Activated CD4-positive, alpha-beta T cell treated with anti-CD3 and anti-CD28 coated beads, Interleukin-10, Interleukin-2, amounts not matched to agents 100 ng/mL and 50 ng/mL, durations not matched to agents 16 hours and 8 hours (primary cell): ENCODE measurements at regions not wholly inside any gene's neighbourhood (a gene's known extent, or its start where the extent isn't known, plus 50 kb on each side); places are given as distances from the start of the nearest gene placed in this dataset.

ENCODE experiments used
- DNase-seq: peaks from one replicate; pipeline ENCODE4 v3.0.0-alpha.2; 2020

DNA sequence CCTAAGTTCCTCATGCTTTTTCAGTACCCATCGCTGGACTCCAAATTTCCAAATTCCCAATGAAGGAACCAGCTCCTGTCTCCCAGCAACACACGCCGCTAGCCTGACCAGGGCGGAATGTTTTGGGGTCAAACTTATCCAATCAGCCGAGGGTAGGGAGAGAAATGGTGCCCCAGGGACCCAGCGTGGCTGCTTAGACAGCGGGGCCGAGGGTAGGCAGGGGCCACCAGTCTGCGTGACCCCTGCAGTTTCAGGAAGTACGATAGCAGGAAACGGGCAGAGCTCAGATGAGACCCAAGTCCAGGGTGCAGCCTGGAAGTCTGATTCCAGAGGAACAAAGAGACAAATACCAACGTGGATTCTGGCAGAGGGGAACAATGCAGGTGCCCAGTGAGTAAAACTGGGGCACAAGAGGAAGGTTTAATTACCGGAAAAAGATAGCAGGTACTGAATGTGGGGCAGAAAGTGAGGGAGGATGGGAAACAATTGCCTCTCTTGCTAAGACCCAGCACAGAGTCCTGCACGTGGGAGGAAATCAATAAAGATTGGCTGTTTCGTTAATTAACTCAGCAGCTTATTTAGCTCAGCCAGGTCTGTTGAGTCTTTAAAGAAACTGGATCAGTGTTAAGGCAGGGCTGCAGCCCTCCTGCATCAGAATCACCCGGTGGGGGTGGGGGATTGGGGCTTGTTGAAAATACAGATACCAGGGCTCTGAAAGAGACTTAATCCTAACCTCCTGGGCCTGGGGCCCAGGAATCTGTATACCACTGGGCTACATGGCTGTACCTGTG lies 50.4 kb upstream of the NFE2L3 start:
- DNase-seq: no peak

DNA sequence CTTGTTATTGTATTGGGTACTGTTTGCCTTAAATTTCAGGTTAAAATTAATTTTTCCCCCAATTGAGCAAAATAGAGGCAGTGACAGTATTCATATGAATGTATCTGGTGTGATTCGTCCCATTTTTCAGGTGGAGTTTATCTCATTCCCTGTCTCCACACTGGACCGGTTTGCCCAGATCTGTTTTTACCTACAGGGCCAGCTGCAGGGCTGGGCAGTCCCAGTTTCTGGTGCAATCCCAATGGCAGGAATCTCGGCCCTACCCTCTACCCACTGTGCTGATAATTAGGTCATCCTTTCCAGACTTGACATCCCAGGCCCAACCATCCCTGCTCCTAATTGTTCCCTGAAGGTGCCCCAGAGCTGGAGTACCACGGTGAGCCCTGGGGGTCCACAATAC lies 49.8 kb upstream of the NFE2L3 start:
- no peak for DNase-seq
